GM19023 (cell line): ENCODE measurements at regions not wholly inside any gene's neighbourhood (a gene's known extent, or its start where the extent isn't known, plus 50 kb on each side); places are given as distances from the start of the nearest gene placed in this dataset.
"Not testable (repeated sequence)": the region's sequence is repeated elsewhere in the genome, so short reads cannot be mapped to it uniquely, and the experiment has no call there.

Experiments
- ATAC-seq: cut with Tn5 transposase; IDR thresholded peaks from one replicate; pipeline ENCODE4 v1.9.1; 2021; ENCODE audit warnings: mild to moderate bottlenecking, moderate library complexity; ENCODE audit not compliant: unreplicated experiment

- ATAC-seq, result no peak
Observed at GRCh38 chr13:22903301-22903700, 277.5 kb upstream of the SGCG start.

GRCh38 chr13:22903925-22904324 is 276.9 kb upstream of the SGCG start:
- no peak for ATAC-seq

- ATAC-seq, result peak; percentile 82
Observed at GRCh38 chr13:22915442-22916082, 265.2 kb upstream of the SGCG start.

- ATAC-seq, result not testable (repeated sequence)
Observed at GRCh38 chr13:22916276-22916675, 264.5 kb upstream of the SGCG start.

GRCh38 chr13:22925881-22926747 is 254.7 kb upstream of the SGCG start:
- ATAC-seq, result peak; percentile 41

GRCh38 chr13:22926748-22927400 is 253.9 kb upstream of the SGCG start:
- ATAC-seq, result peak; percentile 69

GRCh38 chr13:22927845-22928244 is 252.9 kb upstream of the SGCG start:
- not testable (repeated sequence) for ATAC-seq

GRCh38 chr13:22929381-22930126 is 251.2 kb upstream of the SGCG start:
- no peak for ATAC-seq

GRCh38 chr13:22931576-22931975 is 249.2 kb upstream of the SGCG start:
- no peak for ATAC-seq

GRCh38 chr13:22932632-22933412 is 248.0 kb upstream of the SGCG start:
- ATAC-seq, result not testable (repeated sequence)

GRCh38 chr13:22933571-22934181 is 247.1 kb upstream of the SGCG start:
- ATAC-seq, result no peak

GRCh38 chr13:22934744-22935523 is 245.8 kb upstream of the SGCG start:
- ATAC-seq, result no peak

- no peak for ATAC-seq
Observed at GRCh38 chr13:22936228-22936627, 244.6 kb upstream of the SGCG start.

- ATAC-seq, result no peak
Observed at GRCh38 chr13:22937241-22937640, 243.5 kb upstream of the SGCG start.

GRCh38 chr13:22937953-22938352 is 242.8 kb upstream of the SGCG start:
- no peak for ATAC-seq

GRCh38 chr13:22938576-22938975 is 242.2 kb upstream of the SGCG start:
- no peak for ATAC-seq

- ATAC-seq, result no peak
Observed at GRCh38 chr13:22939157-22939556, 241.6 kb upstream of the SGCG start.

GRCh38 chr13:22940090-22940710 is 240.6 kb upstream of the SGCG start:
- no peak for ATAC-seq

- no peak for ATAC-seq
Observed at GRCh38 chr13:22940736-22941135, 240.0 kb upstream of the SGCG start.
